Colonic mucosa (tissue), 4 donors: ENCODE measurements at regions not wholly inside any gene's neighbourhood (a gene's known extent, or its start where the extent isn't known, plus 50 kb on each side); places are given as distances from the start of the nearest gene placed in this dataset.

ENCODE experiments used
- DNase-seq: peaks from one replicate; pipeline ENCODE4 v3.0.0-alpha.2; 2020
- H3K27ac ChIP-seq: fragments of 200-600 bp; one replicate; pipeline ENCODE4 v1.8.0; 2021
- H3K27me3 ChIP-seq: fragments of 200-600 bp; one replicate; pipeline ENCODE4 v1.8.0; 2021
- H3K36me3 ChIP-seq: fragments of 200-600 bp; one replicate; pipeline ENCODE4 v1.8.0; 2021
- H3K4me1 ChIP-seq: fragments of 200-600 bp; one replicate; pipeline ENCODE4 v1.8.0; 2021; ENCODE audit warnings: mild to moderate bottlenecking
- H3K4me3 ChIP-seq: fragments of 200-600 bp; one replicate; pipeline ENCODE4 v1.8.0; 2021
- H3K9ac ChIP-seq, 2 donors: one replicate each; pipeline ENCODE4 v1.7.0; 2013; ENCODE audit warnings: control low read depth in 2 of 2, low read depth in 2 of 2, low read length in 2 of 2
- H3K9me3 ChIP-seq: fragments of 200-600 bp; one replicate; pipeline ENCODE4 v1.8.0; 2021
- CTCF ChIP-seq: fragments of 200-600 bp; IDR thresholded peaks from one replicate; pipeline ENCODE4 v1.8.0; 2022; ENCODE audit warnings: antibody characterized with exemption, mild to moderate bottlenecking
- intact Hi-C: fragments of 100-400 bp; cut with DNase I; formaldehyde crosslinking; loops from one replicate; pipeline ENCODE4 v1.14.1; 2022
- donor health status: healthy.
- donor health status: DM: no; HTN: no; CAD: no.
- donor health status: DM: no; HTN: no; CAD: no.

- Histone ChIP-seq H3K27me3 (no peaks in the 10 kb centered on the region), H3K4me3 (no peak overlapping the region), H3K9me3 (no peaks in the 10 kb centered on the region), H3K36me3 (no peaks in the 10 kb centered on the region), H3K27ac (no peak overlapping the region), H3K9ac (no peak overlapping the region), H3K4me1 (no peaks in the 10 kb centered on the region)
- TF ChIP-seq CTCF, result no peak
- intact Hi-C loops, result no loop called here
- no peak for DNase-seq
Observed at GRCh38 chr5:116637149-116637740, 62.6 kb upstream of the SEMA6A start.

DNA sequence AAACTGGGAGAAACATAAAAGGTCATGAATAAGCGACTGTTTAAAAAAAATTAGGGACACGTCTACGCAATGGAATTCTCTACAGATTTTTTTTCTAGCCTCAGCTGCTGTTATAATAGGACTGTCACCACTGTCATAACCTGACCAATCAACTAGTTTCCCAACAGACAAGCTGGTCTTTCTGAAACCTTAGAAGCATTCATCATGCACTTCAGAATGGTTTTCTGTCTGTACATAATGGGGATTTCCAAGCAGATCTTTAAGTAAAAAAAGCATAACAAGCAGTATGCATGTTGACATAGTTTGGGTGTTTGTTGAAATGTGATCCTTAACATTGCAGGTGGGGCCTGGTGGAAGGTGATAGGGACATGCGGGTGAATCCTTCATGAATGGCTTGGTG lies 58.3 kb upstream of the SEMA6A start:
- intact Hi-C loops, result no loop called here
- H3K36me3 ChIP-seq, result no peaks in the 10 kb centered on the region
- no peak for TF ChIP-seq CTCF
- no peak overlapping the region for H3K4me3 ChIP-seq
- no peak for DNase-seq
- no peak overlapping the region for H3K9ac ChIP-seq
- H3K27ac ChIP-seq, result no peak overlapping the region
- H3K9me3 ChIP-seq, result no peaks in the 10 kb centered on the region
- no peaks in the 10 kb centered on the region for H3K4me1 ChIP-seq
- no peaks in the 10 kb centered on the region for H3K27me3 ChIP-seq

GRCh38 chr5:116631147-116631546 lies 56.5 kb upstream of the SEMA6A start:
- Histone ChIP-seq H3K27ac (no peak overlapping the region), H3K9ac (no peak overlapping the region)
- intact Hi-C loops, result no loop called here

DNA sequence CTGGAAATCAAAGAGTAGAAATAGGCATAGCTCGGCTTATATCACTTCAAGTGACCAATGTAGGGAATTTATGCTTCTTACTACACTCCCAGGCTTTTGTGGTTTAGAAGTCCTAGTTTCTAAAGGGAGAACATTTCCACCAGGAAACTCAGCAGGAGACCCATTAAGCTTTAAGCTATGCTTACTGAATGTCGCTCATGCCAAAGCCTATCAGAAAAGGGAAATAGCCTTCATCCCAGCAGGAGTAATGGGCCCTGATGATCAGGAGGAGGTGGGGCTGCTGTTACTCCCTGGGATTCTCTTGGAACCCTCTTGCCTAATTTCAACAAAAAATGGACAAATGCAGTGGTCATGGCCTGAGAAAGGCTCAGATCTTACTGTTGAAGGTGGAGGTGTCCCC lies 54.5 kb upstream of the SEMA6A start:
- Histone ChIP-seq H3K36me3 (no peaks in the 10 kb centered on the region), H3K4me1 (no peaks in the 10 kb centered on the region), H3K9ac (no peak overlapping the region), H3K27me3 (no peaks in the 10 kb centered on the region), H3K4me3 (no peak overlapping the region), H3K9me3 (no peaks in the 10 kb centered on the region), H3K27ac (no peak overlapping the region)
- intact Hi-C loops, result no loop called here
- no peak for TF ChIP-seq CTCF
- no peak for DNase-seq

More at GRCh38 chr5:116631147-116631546, 56.5 kb upstream of the SEMA6A start:
- Histone ChIP-seq H3K27me3 (no peaks in the 10 kb centered on the region), H3K4me3 (no peak overlapping the region), H3K4me1 (no peaks in the 10 kb centered on the region), H3K9me3 (no peaks in the 10 kb centered on the region), H3K36me3 (no peaks in the 10 kb centered on the region)
- no peak for TF ChIP-seq CTCF
- DNase-seq, result no peak

GRCh38 chr5:116626945-116627679 lies 52.5 kb upstream of the SEMA6A start:
- H3K4me1 ChIP-seq, result no peaks in the 10 kb centered on the region
- TF ChIP-seq CTCF, result no peak
- intact Hi-C loops, result no loop called here
- DNase-seq, result no peak
- H3K9ac ChIP-seq, result no peak overlapping the region
- no peaks in the 10 kb centered on the region for H3K9me3 ChIP-seq
- no peak overlapping the region for H3K4me3 ChIP-seq
- no peaks in the 10 kb centered on the region for H3K36me3 ChIP-seq
- no peak overlapping the region for H3K27ac ChIP-seq
- no peaks in the 10 kb centered on the region for H3K27me3 ChIP-seq
